ENCODE measurements at regions not wholly inside any gene's neighbourhood (a gene's known extent, or its start where the extent isn't known, plus 50 kb on each side); places are given as distances from the start of the nearest gene placed in this dataset.

DNA sequence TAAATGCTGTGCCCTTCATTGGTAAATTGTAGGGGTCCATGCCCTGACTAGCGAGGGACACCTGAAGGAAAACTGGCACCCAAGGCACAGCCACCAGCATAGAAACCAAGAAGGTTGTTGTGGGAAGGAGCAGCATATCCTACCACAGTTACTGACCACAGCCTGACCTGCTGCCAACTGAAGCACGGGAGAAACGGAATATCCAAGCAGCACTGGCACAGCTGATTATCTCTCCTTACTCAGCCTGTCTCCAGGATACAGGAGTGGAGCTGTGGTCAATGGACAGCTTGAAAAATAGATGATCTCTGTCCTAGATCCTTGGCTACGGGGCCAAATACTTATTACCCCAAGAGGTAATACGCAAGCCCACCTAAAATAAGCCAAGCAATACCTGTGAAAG is 164.5 kb downstream of the ATPSCKMT start:
- H3K4me3 Mint-ChIP-seq, result no peak overlapping the region
- Histone ChIP-seq H3K36me3 (ENCODE audit: control insufficient read depth in 2 of 3, insufficient read depth in 3 of 3, low read length in 3 of 3) (no peaks in the 10 kb centered on the region), H3K4me3 (ENCODE audit: low read length) (no peak overlapping the region), H3K4me1 (ENCODE audit: control insufficient read depth in 2 of 2, insufficient read depth in 2 of 2, low read length in 2 of 2) (no peaks in the 10 kb centered on the region), H3K9me3 (ENCODE audit: control insufficient read depth in 2 of 3, low read length in 3 of 3) (no peaks in the 10 kb centered on the region), H3K27me3 (ENCODE audit: control insufficient read depth in 2 of 2, insufficient read depth in 2 of 2, low read length in 2 of 2) (no peaks in the 10 kb centered on the region), H3K27ac (ENCODE audit: low read depth, low read length) (no peak overlapping the region)
- no peaks in the 10 kb centered on the region for H3K4me1 Mint-ChIP-seq
- ATAC-seq, result no peak
- intact Hi-C loops (cut with micrococcal nuclease), result no loop called here
- DNase-seq, result no peak
- ChIA-PET POLR2A (no interaction called here), CTCF (no interaction called here)
- H3K36me3 Mint-ChIP-seq, result no peaks in the 10 kb centered on the region
- peaks cover 0 to 4% (median 0%) of the 10 kb centered on the region in 5 donors for H3K27me3 Mint-ChIP-seq
- peaks cover 0 to 16% (median 0%) of the 10 kb centered on the region in 11 donors for H3K9me3 Mint-ChIP-seq
- H3K27ac Mint-ChIP-seq, result no peak overlapping the region

- H3K4me1 Mint-ChIP-seq, result no peaks in the 10 kb centered on the region
Measured at GRCh38 chr5:10081584-10081983, 168.1 kb downstream of the ATPSCKMT start.

GRCh38 chr5:10077791-10078545 is 171.7 kb downstream of the ATPSCKMT start:
- no peak for ATAC-seq
- H3K9me3 Mint-ChIP-seq, result peaks cover 0 to 9% (median 2%) of the 10 kb centered on the region in 11 donors
- no peak for DNase-seq
- H3K9me3 ChIP-seq (ENCODE audit: control insufficient read depth in 2 of 3, low read length in 3 of 3), result no peaks in the 10 kb centered on the region
- no peak overlapping the region for H3K27ac Mint-ChIP-seq
- no peaks in the 10 kb centered on the region for H3K27me3 ChIP-seq (ENCODE audit: control insufficient read depth in 2 of 2, insufficient read depth in 2 of 2, low read length in 2 of 2)
- POLR2A ChIA-PET, result no interaction called here
- H3K36me3 Mint-ChIP-seq, result no peaks in the 10 kb centered on the region
- H3K4me3 Mint-ChIP-seq, result no peak overlapping the region
- H3K4me1 ChIP-seq (ENCODE audit: control insufficient read depth in 2 of 2, insufficient read depth in 2 of 2, low read length in 2 of 2), result no peaks in the 10 kb centered on the region
- intact Hi-C loops (cut with micrococcal nuclease), result no loop called here
- H3K4me1 Mint-ChIP-seq, result no peaks in the 10 kb centered on the region
- CTCF ChIA-PET, result no interaction called here
- H3K27me3 Mint-ChIP-seq, result peaks cover 0 to 8% (median 0%) of the 10 kb centered on the region in 5 donors
- H3K36me3 ChIP-seq (ENCODE audit: control insufficient read depth in 2 of 3, insufficient read depth in 3 of 3, low read length in 3 of 3), result no peaks in the 10 kb centered on the region
- no peak overlapping the region for H3K4me3 ChIP-seq (ENCODE audit: low read length)
- no peak overlapping the region for H3K27ac ChIP-seq (ENCODE audit: low read depth, low read length)

More at GRCh38 chr5:10081584-10081983, 168.1 kb downstream of the ATPSCKMT start:
- Mint-ChIP-seq H3K36me3 (no peaks in the 10 kb centered on the region), H3K4me3 (no peak overlapping the region), H3K27ac (no peak overlapping the region), H3K27me3 (peaks cover 0 to 4% (median 0%) of the 10 kb centered on the region in 5 donors), H3K9me3 (peaks cover 0 to 5% (median 0%) of the 10 kb centered on the region in 11 donors)
- Histone ChIP-seq H3K4me3 (ENCODE audit: low read length) (no peak overlapping the region), H3K27ac (ENCODE audit: low read depth, low read length) (no peak overlapping the region), H3K27me3 (ENCODE audit: control insufficient read depth in 2 of 2, insufficient read depth in 2 of 2, low read length in 2 of 2) (no peaks in the 10 kb centered on the region), H3K9me3 (ENCODE audit: control insufficient read depth in 2 of 3, low read length in 3 of 3) (no peaks in the 10 kb centered on the region), H3K4me1 (ENCODE audit: control insufficient read depth in 2 of 2, insufficient read depth in 2 of 2, low read length in 2 of 2) (no peaks in the 10 kb centered on the region), H3K36me3 (ENCODE audit: control insufficient read depth in 2 of 3, insufficient read depth in 3 of 3, low read length in 3 of 3) (no peaks in the 10 kb centered on the region)
- DNase-seq, result no peak
- CTCF ChIA-PET, result no interaction called here
- no peak for ATAC-seq
- intact Hi-C loops (cut with micrococcal nuclease), result no loop called here
- POLR2A ChIA-PET, result no interaction called here

DNA sequence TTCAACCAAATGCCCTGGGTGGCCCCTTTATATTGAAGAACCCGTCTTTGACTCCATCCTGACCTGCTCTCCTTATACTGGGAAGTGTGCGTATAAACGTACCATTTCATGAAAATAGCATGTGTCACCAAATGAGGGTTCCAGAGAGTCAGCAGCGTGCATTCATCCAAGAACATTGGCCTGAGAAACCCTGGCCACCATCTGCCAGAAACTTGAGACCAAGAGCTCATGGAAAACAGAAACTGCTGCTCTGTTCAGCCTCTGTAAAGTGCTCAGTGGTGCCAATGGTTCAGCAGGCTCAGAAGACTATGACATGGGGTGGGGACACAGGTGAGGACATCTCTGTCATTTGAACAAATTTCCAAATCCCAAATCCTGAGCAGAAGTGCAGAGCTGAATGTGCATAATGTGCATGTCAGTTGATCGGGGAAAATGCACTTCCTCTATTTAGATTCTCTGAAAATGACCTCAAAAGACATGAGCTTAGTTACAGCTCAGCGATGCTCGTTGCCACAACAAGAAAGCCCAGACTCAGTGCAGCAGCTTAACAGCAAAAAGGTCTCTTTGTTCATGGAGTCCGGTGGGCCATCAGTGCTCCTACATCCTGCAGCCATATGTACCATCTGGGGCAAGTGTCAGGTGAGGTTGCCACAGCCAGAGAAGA is 176.1 kb downstream of the ATPSCKMT start:
- ATAC-seq, result no peak
- CTCF ChIA-PET, result no interaction called here

DNA sequence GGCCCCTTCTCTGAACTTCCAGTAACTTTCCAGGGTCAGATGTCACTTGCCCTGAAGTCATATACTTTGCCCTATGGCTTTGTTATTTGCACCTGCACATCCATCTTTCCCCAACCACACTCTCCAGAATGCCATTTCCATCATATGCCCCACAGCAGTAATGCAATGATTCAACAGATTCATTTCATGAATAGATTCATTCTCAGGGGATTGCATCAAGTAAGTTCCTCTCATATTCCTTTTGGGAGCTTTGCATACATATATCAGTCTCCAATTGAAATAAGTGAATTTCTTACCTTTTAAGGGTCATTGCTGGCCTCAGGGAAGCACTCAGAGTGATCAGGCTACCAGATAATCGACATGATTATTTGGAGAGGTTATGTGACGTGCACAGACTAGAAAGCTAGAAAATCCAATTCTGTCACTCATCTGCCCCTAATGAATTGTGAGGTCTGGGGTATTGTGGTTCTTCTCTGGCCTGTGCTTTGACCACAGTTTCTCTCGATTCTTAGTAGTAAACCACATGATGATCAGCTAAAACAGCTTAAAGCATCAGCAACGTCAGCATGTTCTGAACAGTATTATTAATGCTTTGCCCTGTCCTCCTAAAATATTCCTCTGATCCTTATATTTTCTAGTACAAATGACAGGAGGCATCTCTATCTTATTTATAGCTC is 179.9 kb downstream of the ATPSCKMT start:
- Mint-ChIP-seq H3K4me1 (no peaks in the 10 kb centered on the region), H3K27ac (no peak overlapping the region), H3K27me3 (peaks cover 0 to 4% (median 3%) of the 10 kb centered on the region in 5 donors), H3K9me3 (peaks cover 0 to 13% (median 3%) of the 10 kb centered on the region in 11 donors), H3K4me3 (no peak overlapping the region), H3K36me3 (peaks cover 0 to 6% (median 0%) of the 10 kb centered on the region in 5 donors)
- CTCF ChIA-PET, result no interaction called here
- DNase-seq, result no peak
- intact Hi-C loops (cut with micrococcal nuclease), result no loop called here
- Histone ChIP-seq H3K4me3 (ENCODE audit: low read length) (no peak overlapping the region), H3K36me3 (ENCODE audit: control insufficient read depth in 2 of 3, insufficient read depth in 3 of 3, low read length in 3 of 3) (no peaks in the 10 kb centered on the region), H3K4me1 (ENCODE audit: control insufficient read depth in 2 of 2, insufficient read depth in 2 of 2, low read length in 2 of 2) (no peaks in the 10 kb centered on the region), H3K27ac (ENCODE audit: low read depth, low read length) (no peak overlapping the region), H3K27me3 (ENCODE audit: control insufficient read depth in 2 of 2, insufficient read depth in 2 of 2, low read length in 2 of 2) (no peaks in the 10 kb centered on the region), H3K9me3 (ENCODE audit: control insufficient read depth in 2 of 3, low read length in 3 of 3) (no peaks in the 10 kb centered on the region)
- POLR2A ChIA-PET, result no interaction called here
- ATAC-seq, result no peak

More for the DNA sequence above, 176.1 kb downstream of the ATPSCKMT start:
- Mint-ChIP-seq H3K4me1 (no peaks in the 10 kb centered on the region), H3K4me3 (no peak overlapping the region), H3K9me3 (peaks cover 0 to 10% (median 2%) of the 10 kb centered on the region in 11 donors), H3K27ac (no peak overlapping the region), H3K27me3 (peaks cover 0 to 4% (median 3%) of the 10 kb centered on the region in 5 donors), H3K36me3 (no peaks in the 10 kb centered on the region)
- H3K27ac ChIP-seq (ENCODE audit: low read depth, low read length), result no peak overlapping the region
- no peaks in the 10 kb centered on the region for H3K4me1 ChIP-seq (ENCODE audit: control insufficient read depth in 2 of 2, insufficient read depth in 2 of 2, low read length in 2 of 2)
- POLR2A ChIA-PET, result no interaction called here
- no peaks in the 10 kb centered on the region for H3K27me3 ChIP-seq (ENCODE audit: control insufficient read depth in 2 of 2, insufficient read depth in 2 of 2, low read length in 2 of 2)
- DNase-seq, result no peak
- intact Hi-C loops (cut with micrococcal nuclease), result no loop called here
- no peak overlapping the region for H3K4me3 ChIP-seq (ENCODE audit: low read length)
- no peaks in the 10 kb centered on the region for H3K36me3 ChIP-seq (ENCODE audit: control insufficient read depth in 2 of 3, insufficient read depth in 3 of 3, low read length in 3 of 3)
- no peaks in the 10 kb centered on the region for H3K9me3 ChIP-seq (ENCODE audit: control insufficient read depth in 2 of 3, low read length in 3 of 3)

- Histone ChIP-seq H3K27me3 (ENCODE audit: control insufficient read depth in 2 of 2, insufficient read depth in 2 of 2, low read length in 2 of 2) (no peaks in the 10 kb centered on the region), H3K9me3 (ENCODE audit: control insufficient read depth in 2 of 3, low read length in 3 of 3) (no peaks in the 10 kb centered on the region), H3K4me1 (ENCODE audit: control insufficient read depth in 2 of 2, insufficient read depth in 2 of 2, low read length in 2 of 2) (no peaks in the 10 kb centered on the region), H3K27ac (ENCODE audit: low read depth, low read length) (no peak overlapping the region), H3K36me3 (ENCODE audit: control insufficient read depth in 2 of 3, insufficient read depth in 3 of 3, low read length in 3 of 3) (no peaks in the 10 kb centered on the region), H3K4me3 (ENCODE audit: low read length) (no peak overlapping the region)
- no peaks in the 10 kb centered on the region for H3K4me1 Mint-ChIP-seq
- peaks cover 0 to 6% (median 0%) of the 10 kb centered on the region in 5 donors for H3K36me3 Mint-ChIP-seq
- POLR2A ChIA-PET, result no interaction called here
- intact Hi-C loops (cut with micrococcal nuclease), result no loop called here
- no peak overlapping the region for H3K27ac Mint-ChIP-seq
- H3K4me3 Mint-ChIP-seq, result no peak overlapping the region
- H3K9me3 Mint-ChIP-seq, result peaks cover 0 to 13% (median 5%) of the 10 kb centered on the region in 11 donors
- DNase-seq (no peak), ATAC-seq (no peak)
- H3K27me3 Mint-ChIP-seq, result peaks cover 0 to 14% (median 4%) of the 10 kb centered on the region in 5 donors
- CTCF ChIA-PET, result no interaction called here
Measured at GRCh38 chr5:10065428-10066000, 184.2 kb downstream of the ATPSCKMT start.
